HUES6 (cell line): ENCODE measurements at regions not wholly inside any gene's neighbourhood (a gene's known extent, or its start where the extent isn't known, plus 50 kb on each side); places are given as distances from the start of the nearest gene placed in this dataset.
"Not testable (repeated sequence)": the region's sequence is repeated elsewhere in the genome, so short reads cannot be mapped to it uniquely, and the experiment has no call there.

Source experiments
- H3K27ac ChIP-seq: 2 replicates; pipeline ENCODE4 v1.7.0; 2013; ENCODE audit warnings: low read depth, mild to moderate bottlenecking, low read length, inconsistent platforms
- H3K27me3 ChIP-seq: 2 replicates; pipeline ENCODE4 v1.6.1; 2013; ENCODE audit warnings: low read length; ENCODE audit not compliant: control insufficient read depth, insufficient read depth
- H3K36me3 ChIP-seq: 2 replicates; pipeline ENCODE4 v1.6.1; 2013; ENCODE audit warnings: low read length; ENCODE audit not compliant: control insufficient read depth, insufficient read depth
- H3K4me1 ChIP-seq: 2 replicates; pipeline ENCODE4 v1.6.1; 2013; ENCODE audit warnings: low read length; ENCODE audit not compliant: control insufficient read depth, insufficient read depth
- H3K4me3 ChIP-seq: 2 replicates; pipeline ENCODE4 v1.5.1; 2013; ENCODE audit warnings: low read depth, low read length
- H3K9ac ChIP-seq: one replicate; pipeline ENCODE4 v1.6.1; 2013; ENCODE audit warnings: mild to moderate bottlenecking, low read length
- H3K9me3 ChIP-seq: 2 replicates; pipeline ENCODE4 v1.6.1; 2013; ENCODE audit warnings: low read depth, low read length; ENCODE audit not compliant: control insufficient read depth, insufficient read depth

- H3K9ac ChIP-seq, H3K36me3 ChIP-seq, H3K27me3 ChIP-seq, H3K4me1 ChIP-seq, H3K27ac ChIP-seq, H3K9me3 ChIP-seq, H3K4me3 ChIP-seq: not testable (repeated sequence)
Measured at GRCh38 chr2:111412841-111413650, 292.3 kb downstream of the BCL2L11 start.

GRCh38 chr2:111413950-111414349, 293.2 kb downstream of the BCL2L11 start:
- not testable (repeated sequence) for H3K27me3 ChIP-seq, H3K4me3 ChIP-seq, H3K9me3 ChIP-seq, H3K27ac ChIP-seq, H3K36me3 ChIP-seq, H3K9ac ChIP-seq, H3K4me1 ChIP-seq

- not testable (repeated sequence) for H3K4me1 ChIP-seq, H3K9ac ChIP-seq, H3K36me3 ChIP-seq, H3K9me3 ChIP-seq, H3K27me3 ChIP-seq, H3K27ac ChIP-seq, H3K4me3 ChIP-seq
Measured at GRCh38 chr2:111415765-111416743, 295.3 kb downstream of the BCL2L11 start.

GRCh38 chr2:111417026-111417425, 296.3 kb downstream of the BCL2L11 start:
- H3K9ac ChIP-seq, H3K27ac ChIP-seq, H3K27me3 ChIP-seq, H3K36me3 ChIP-seq, H3K4me3 ChIP-seq, H3K4me1 ChIP-seq, H3K9me3 ChIP-seq: not testable (repeated sequence)

GRCh38 chr2:111418091-111418875, 297.6 kb downstream of the BCL2L11 start:
- not testable (repeated sequence) for H3K9ac ChIP-seq, H3K27me3 ChIP-seq, H3K4me3 ChIP-seq, H3K27ac ChIP-seq, H3K36me3 ChIP-seq, H3K9me3 ChIP-seq, H3K4me1 ChIP-seq

GRCh38 chr2:111420074-111420473, 299.4 kb downstream of the BCL2L11 start:
- H3K9me3 ChIP-seq, H3K4me3 ChIP-seq, H3K27me3 ChIP-seq, H3K27ac ChIP-seq, H3K4me1 ChIP-seq, H3K36me3 ChIP-seq, H3K9ac ChIP-seq: not testable (repeated sequence)

GRCh38 chr2:111420835-111421234, 300.1 kb downstream of the BCL2L11 start:
- not testable (repeated sequence) for H3K4me1 ChIP-seq, H3K36me3 ChIP-seq, H3K9me3 ChIP-seq, H3K27ac ChIP-seq, H3K4me3 ChIP-seq, H3K9ac ChIP-seq, H3K27me3 ChIP-seq

- H3K9me3 ChIP-seq, H3K9ac ChIP-seq, H3K27me3 ChIP-seq, H3K27ac ChIP-seq, H3K36me3 ChIP-seq, H3K4me1 ChIP-seq, H3K4me3 ChIP-seq: not testable (repeated sequence)
Measured at GRCh38 chr2:111421949-111422348, 301.2 kb downstream of the BCL2L11 start.

- not testable (repeated sequence) for H3K4me3 ChIP-seq, H3K36me3 ChIP-seq, H3K4me1 ChIP-seq, H3K27me3 ChIP-seq, H3K9ac ChIP-seq, H3K27ac ChIP-seq, H3K9me3 ChIP-seq
Measured at GRCh38 chr2:111422562-111422961, 301.8 kb downstream of the BCL2L11 start.

- H3K4me1 ChIP-seq, H3K36me3 ChIP-seq, H3K27me3 ChIP-seq, H3K9me3 ChIP-seq, H3K27ac ChIP-seq, H3K9ac ChIP-seq, H3K4me3 ChIP-seq: not testable (repeated sequence)
Measured at GRCh38 chr2:111423184-111423583, 302.5 kb downstream of the BCL2L11 start.

- not testable (repeated sequence) for H3K27ac ChIP-seq, H3K9ac ChIP-seq, H3K9me3 ChIP-seq, H3K4me1 ChIP-seq, H3K27me3 ChIP-seq, H3K36me3 ChIP-seq, H3K4me3 ChIP-seq
Measured at GRCh38 chr2:111424176-111424575, 303.5 kb downstream of the BCL2L11 start.
